ENCODE measurements at regions not wholly inside any gene's neighbourhood (a gene's known extent, or its start where the extent isn't known, plus 50 kb on each side); places are given as distances from the start of the nearest gene placed in this dataset.

- TF ChIP-seq AFF1 (IDR thresholded peaks at IDR 0.05; ENCODE audit: low read depth in 1 of 2, partially characterized antibody in 2 of 2) (no peak), CTCF (IDR thresholded peaks at IDR 0.05 in 2 of 3, conservative IDR thresholded peaks at IDR 0.05 in 1 of 3; ENCODE audit: insufficient read depth in 2 of 3, low read depth in 1 of 3, low read length in 3 of 3) (no peak), CREM (IDR thresholded peaks at IDR 0.05; ENCODE audit: low read depth) (no peak), ZMIZ1 (IDR thresholded peaks at IDR 0.05; ENCODE audit: low read depth in 2 of 2, low read length in 2 of 2) (no peak), DMBX1 (CRISPR knock-in tag; IDR thresholded peaks at IDR 0.05; ENCODE audit: borderline replicate concordance) (no peak), CTBP1 (IDR thresholded peaks at IDR 0.05; ENCODE audit: borderline replicate concordance) (no peak), EZH2 (IDR thresholded peaks at IDR 0.05; ENCODE audit: borderline replicate concordance, low read depth, low read length) (no peak), MYNN (IDR thresholded peaks at IDR 0.05) (no peak), MYNN (CRISPR knock-in tag; IDR thresholded peaks at IDR 0.05) (no peak), POLR2A (conservative IDR thresholded peaks at IDR 0.05) (no peak), MAX (CRISPR knock-in tag; IDR thresholded peaks at IDR 0.05) (no peak), SRF (CRISPR knock-in tag; IDR thresholded peaks at IDR 0.05) (no peak), CGGBP1 (CRISPR knock-in tag; IDR thresholded peaks at IDR 0.05) (no peak)
These were observed 229.5 kb downstream of the NKX6-1 start for GRCh38 chr4:84269536-84270044.

All from K562 (cell line).